Erythroblast (primary cell): ENCODE measurements at regions not wholly inside any gene's neighbourhood (a gene's known extent, or its start where the extent isn't known, plus 50 kb on each side); places are given as distances from the start of the nearest gene placed in this dataset.
"Not testable (repeated sequence)": the region's sequence is repeated elsewhere in the genome, so short reads cannot be mapped to it uniquely, and the experiment has no call there.

Experiments used
- DNase-seq, 2 experiments: peaks; one replicate each; lab custom pipeline; 2025; lab: John Stamatoyannopoulos, UW
- GATA1 ChIP-seq: IDR thresholded peaks from 2 replicates; pipeline ENCODE4 v1.6.1; 2011; ENCODE audit warnings: low read depth, mild to moderate bottlenecking, control low read depth, low read length, moderate library complexity
- POLR2A ChIP-seq: IDR thresholded peaks from 2 replicates; pipeline ENCODE4 v1.6.1; 2011; ENCODE audit warnings: mild to moderate bottlenecking, low read length

DNA sequence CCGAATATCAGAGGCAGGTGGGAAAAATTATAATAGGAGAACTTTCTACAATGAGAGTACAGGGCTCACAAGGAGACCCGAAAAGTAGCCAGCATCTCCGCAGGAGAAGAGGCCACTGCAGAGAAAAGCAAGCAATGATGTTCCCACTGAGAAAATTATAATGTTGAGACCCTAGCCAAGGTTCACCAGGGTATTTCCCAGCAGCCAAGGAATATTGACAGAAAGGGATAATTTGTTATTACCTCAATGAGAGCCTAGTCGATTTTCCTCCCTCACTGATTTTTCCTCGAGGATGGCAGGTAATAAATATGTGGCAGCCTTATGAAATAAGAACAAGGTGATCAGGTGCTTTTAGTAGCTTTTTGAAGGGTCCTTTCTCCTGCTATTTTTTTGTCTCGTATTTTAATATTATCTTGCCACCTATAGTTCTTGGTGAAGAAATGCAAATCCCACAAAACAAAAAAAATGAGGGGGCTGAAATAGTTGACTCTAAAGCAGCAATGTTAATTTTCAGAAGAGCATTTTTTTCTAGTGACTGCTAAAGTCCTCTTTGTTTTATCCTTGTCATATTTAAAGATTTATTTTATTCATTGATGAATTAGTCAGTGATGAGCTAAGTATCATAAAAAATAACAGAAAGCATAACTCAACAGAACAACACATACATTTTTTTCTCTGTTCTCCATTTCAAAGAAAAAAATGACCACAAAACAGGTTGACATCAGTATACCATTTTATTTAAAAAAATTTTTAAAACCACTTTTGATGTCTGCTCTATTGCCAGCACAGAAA lies 215.4 kb downstream of the KCNE4 start:
- no peak for DNase-seq
- no peak for TF ChIP-seq POLR2A
- TF ChIP-seq GATA1, result no peak

- TF ChIP-seq POLR2A (no peak), GATA1 (no peak)
- no peak for DNase-seq
Observed at GRCh38 chr2:223269386-223269785, 217.4 kb downstream of the KCNE4 start.

DNA sequence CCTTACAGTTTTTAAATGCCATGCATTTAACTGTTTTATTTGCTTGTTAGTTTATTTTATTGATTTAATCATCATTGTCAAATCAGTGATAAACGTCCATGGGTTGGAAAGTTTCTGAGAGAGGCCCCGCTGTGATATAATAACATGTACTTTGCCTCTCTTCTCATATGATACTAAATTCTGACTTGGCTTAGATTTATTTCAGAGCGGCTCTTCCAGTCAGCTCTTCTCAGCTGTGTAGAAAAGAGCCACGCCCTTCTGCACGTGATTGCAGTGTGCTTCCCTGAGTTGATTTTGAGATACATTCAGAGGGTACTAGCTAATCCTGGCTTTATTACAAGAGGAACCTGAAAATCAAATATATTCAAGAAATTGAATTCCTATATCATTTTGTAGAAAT lies 218.6 kb downstream of the KCNE4 start:
- TF ChIP-seq GATA1 (no peak), POLR2A (no peak)
- no peak for DNase-seq

GRCh38 chr2:223273995-223274394 lies 222.0 kb downstream of the KCNE4 start:
- no peak for TF ChIP-seq GATA1
- TF ChIP-seq POLR2A, result no peak
- no peak for DNase-seq

GRCh38 chr2:223282221-223282620 lies 230.2 kb downstream of the KCNE4 start:
- TF ChIP-seq POLR2A (no peak), GATA1 (no peak)
- DNase-seq, result no peak

DNA sequence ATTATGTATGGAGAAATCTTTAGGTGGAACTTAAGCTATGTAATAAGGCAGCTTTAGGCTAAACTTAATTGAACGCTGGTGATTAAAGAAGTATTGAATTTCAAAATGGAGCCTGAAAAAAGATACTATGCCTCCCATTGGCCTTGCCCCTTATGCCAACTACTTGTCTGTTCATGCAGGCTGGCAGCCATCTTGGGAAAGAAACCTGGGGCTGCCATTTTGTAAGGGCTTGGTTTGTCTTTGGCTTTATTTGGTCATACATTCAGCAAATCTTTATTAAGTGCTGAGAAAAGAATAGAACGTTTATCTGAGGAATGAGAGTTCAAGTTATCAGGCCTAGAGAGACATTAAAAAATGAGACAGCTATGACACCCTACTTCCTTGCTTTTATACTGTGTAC lies 231.3 kb downstream of the KCNE4 start:
- no peak for DNase-seq
- TF ChIP-seq POLR2A (no peak), GATA1 (no peak)

- no peak for DNase-seq
- no peak for TF ChIP-seq GATA1
- no peak for TF ChIP-seq POLR2A
Observed at GRCh38 chr2:223283771-223284170, 231.8 kb downstream of the KCNE4 start.

- no peak for TF ChIP-seq POLR2A
- TF ChIP-seq GATA1, result no peak
- DNase-seq, result no peak
Observed at GRCh38 chr2:223285370-223286265, 233.6 kb downstream of the KCNE4 start.

- TF ChIP-seq POLR2A, result no peak
- TF ChIP-seq GATA1, result no peak
- no peak for DNase-seq
Observed at GRCh38 chr2:223294756-223295155, 242.8 kb downstream of the KCNE4 start.

DNA sequence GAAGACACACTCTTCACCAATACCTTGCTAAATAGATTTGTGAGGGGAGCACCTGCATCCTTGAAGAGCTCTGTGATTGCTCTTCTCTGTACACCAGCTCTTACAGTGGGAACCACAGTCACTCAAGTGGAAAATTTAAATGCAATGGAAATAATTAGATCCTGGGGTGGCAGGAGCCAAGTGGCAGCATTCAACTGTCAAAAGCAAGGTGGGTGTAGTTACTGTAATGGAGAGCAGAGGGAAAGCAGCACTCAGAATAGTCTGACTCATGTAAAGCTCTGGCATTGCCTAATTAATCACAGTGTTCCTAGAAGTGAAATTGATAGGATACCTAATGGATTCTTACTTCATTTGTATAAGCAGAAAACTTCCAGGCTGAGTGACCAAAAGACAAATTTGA lies 245.8 kb downstream of the KCNE4 start:
- no peak for DNase-seq
- TF ChIP-seq POLR2A, result no peak

DNA sequence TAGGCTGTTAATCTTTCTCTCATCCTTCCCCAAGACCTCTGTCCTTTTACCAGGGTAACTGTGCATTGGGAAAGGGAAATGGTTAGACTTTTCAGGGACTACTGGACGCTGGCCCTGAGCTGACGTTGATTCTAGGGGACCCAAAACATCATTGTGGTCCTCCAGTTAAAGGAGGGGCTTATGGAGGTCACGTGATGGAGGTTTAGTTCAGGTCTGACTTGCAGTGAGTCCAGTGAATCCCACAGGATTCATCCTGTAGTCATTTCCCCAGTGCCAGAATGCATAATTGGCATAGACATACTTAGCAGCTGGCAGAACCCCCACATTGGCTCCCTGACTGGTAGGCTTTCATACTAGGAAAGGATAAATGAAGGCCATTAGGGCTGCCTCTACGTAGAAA lies 246.3 kb downstream of the KCNE4 start:
- DNase-seq, result not testable (repeated sequence)

- DNase-seq, result no peak
- no peak for TF ChIP-seq GATA1
Observed at GRCh38 chr2:223300326-223300725, 248.3 kb downstream of the KCNE4 start.

DNA sequence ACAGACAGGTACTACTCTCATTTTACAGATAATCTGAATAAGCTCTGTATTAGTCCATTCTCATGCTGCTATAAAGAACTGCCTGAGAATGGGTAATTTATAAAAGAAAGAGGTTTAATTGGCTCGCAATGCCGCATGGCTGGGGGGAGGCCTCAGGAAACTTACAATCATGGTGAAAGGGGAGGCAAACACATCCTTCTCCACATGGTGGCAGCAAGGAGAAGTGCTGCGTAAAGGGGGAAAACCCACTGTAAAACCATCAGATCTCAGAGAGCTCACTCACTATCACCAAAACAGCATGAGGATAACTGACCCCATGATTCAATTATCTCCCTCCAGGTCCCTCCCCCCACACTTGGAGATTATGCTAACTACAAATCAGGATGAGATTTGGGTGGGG lies 254.4 kb downstream of the KCNE4 start:
- TF ChIP-seq GATA1, result no peak
- TF ChIP-seq POLR2A, result no peak
- DNase-seq, result no peak

GRCh38 chr2:223311889-223312680 lies 260.1 kb downstream of the KCNE4 start:
- no peak for DNase-seq
- TF ChIP-seq POLR2A (no peak), GATA1 (no peak)
